A549 (cell line): ENCODE measurements at regions not wholly inside any gene's neighbourhood (a gene's known extent, or its start where the extent isn't known, plus 50 kb on each side); places are given as distances from the start of the nearest gene placed in this dataset.

Experiments used
- ATAC-seq, 2 experiments: fragments of 200-7000 bp in 1 of 2; fragments of >200 bp in 1 of 2; cut with Nextera tagmentation in 1 of 2; cut with Tn5 transposase in 1 of 2; 3 replicates each; pipeline versions ENCODE4 v1.8.0 to v1.9.1; 2018 to 2020; ENCODE audit warnings: mild to moderate bottlenecking in 1 of 2, moderate library complexity in 1 of 2
- CTCF ChIA-PET: fragments of 300-600 bp; sonication (Branson Sonifier 250); formaldehyde crosslinking; extraction: SDS; loops from one replicate; lab custom pipeline; 2021; ENCODE audit warnings: antibody characterized with exemption, inconsistent platforms; lab: Yijun Ruan, JAX
- POLR2A ChIA-PET: fragments of 350-600 bp; formaldehyde crosslinking; extraction: SDS; loops from one replicate; lab custom pipeline; 2021; ENCODE audit warnings: antibody characterized with exemption, inconsistent platforms; lab: Yijun Ruan, JAX
- DNase-seq, 2 experiments: peaks; one replicate each; pipeline versions ENCODE4 v3.0.0 to v3.0.0-alpha.2; 2011 to 2016; ENCODE audit warnings: low read depth in 1 of 2, low spot score in 1 of 2
- FAIRE-seq: peaks from 2 replicates; lab custom pipeline; 2011; peaks lifted over from hg19 to GRCh38; lab: Jason Lieb, UNC
- H3K27ac ChIP-seq, 2 experiments: fragments of >200 bp; sonication (Bioruptor Twin); formaldehyde crosslinking; 3 replicates each; pipeline ENCODE4 v1.5.1; 2016 to 2017
- H3K4me1 ChIP-seq: fragments of >200 bp; sonication (Bioruptor Twin); formaldehyde crosslinking; 3 replicates; pipeline ENCODE4 v1.6.1; 2016
- H3K4me2 ChIP-seq: fragments of >200 bp; sonication (Bioruptor Twin); formaldehyde crosslinking; 3 replicates; pipeline ENCODE4 v1.6.1; 2016
- H3K4me3 ChIP-seq: fragments of >200 bp; sonication (Bioruptor Twin); formaldehyde crosslinking; 3 replicates; pipeline ENCODE4 v1.5.1; 2016
- H3K9me3 ChIP-seq: fragments of >200 bp; sonication (Bioruptor Twin); formaldehyde crosslinking; 3 replicates; pipeline ENCODE4 v1.6.1; 2016
- BCL3 ChIP-seq: fragments of >200 bp; sonication (Bioruptor Twin); formaldehyde crosslinking; IDR thresholded peaks from 3 replicates; pipeline ENCODE4 v1.6.1; 2016
- BHLHE40 ChIP-seq: IDR thresholded peaks from 2 replicates; pipeline ENCODE4 v1.6.1; 2012; ENCODE audit warnings: low read depth, low read length, inconsistent platforms
- CBX8 ChIP-seq: fragments of 200-600 bp; sonication (generic); IDR thresholded peaks from 2 replicates; pipeline ENCODE4 v1.6.1; 2016
- CHD2 ChIP-seq: fragments of 150-350 bp; IDR thresholded peaks from 2 replicates; pipeline ENCODE4 v1.6.1; 2014; ENCODE audit warnings: low read length; ENCODE audit not compliant: partially characterized antibody
- CHD4 ChIP-seq: fragments of 200-600 bp; sonication (generic); IDR thresholded peaks from 2 replicates; pipeline ENCODE4 v1.6.1; 2016; ENCODE audit warnings: antibody characterized with exemption, mild to moderate bottlenecking, borderline replicate concordance
- EHF ChIP-seq: fragments of 250-450 bp; sonication (Bioruptor Pico); IDR thresholded peaks from 2 replicates; pipeline ENCODE4 v1.5.0; 2020; ENCODE audit warnings: mild to moderate bottlenecking
- ELK1 ChIP-seq: fragments of 150-350 bp; IDR thresholded peaks from 2 replicates; pipeline ENCODE4 v1.6.1; 2014; ENCODE audit warnings: low read depth, mild to moderate bottlenecking, low read length
- EP300 ChIP-seq, 2 experiments: fragments of >200 bp; sonication (Bioruptor Twin); formaldehyde crosslinking; IDR thresholded peaks; 2 replicates in 1 of 2; 3 replicates in 1 of 2; pipeline ENCODE4 v1.6.1; 2016 to 2017
- HDAC2 ChIP-seq: fragments of 200-600 bp; sonication (generic); IDR thresholded peaks from 2 replicates; pipeline ENCODE4 v1.6.1; 2016
- HES2 ChIP-seq: fragments of >200 bp; sonication (Bioruptor Twin); formaldehyde crosslinking; IDR thresholded peaks from 2 replicates; pipeline ENCODE4 v1.6.1; 2016
- HOXB13 ChIP-seq: fragments of 250-450 bp; sonication (Bioruptor Pico); IDR thresholded peaks from 2 replicates; pipeline ENCODE4 v1.5.0; 2020; ENCODE audit warnings: low read depth, mild to moderate bottlenecking, moderate library complexity
- HOXB5 ChIP-seq: fragments of 250-450 bp; sonication (Bioruptor Pico); IDR thresholded peaks from 2 replicates; pipeline ENCODE4 v1.5.0; 2020; ENCODE audit warnings: mild to moderate bottlenecking, moderate library complexity
- JUN ChIP-seq, 2 experiments: fragments of >200 bp; sonication (Bioruptor Twin); formaldehyde crosslinking; IDR thresholded peaks; 2 replicates in 1 of 2; 3 replicates in 1 of 2; pipeline ENCODE4 v1.6.1; 2016 to 2017
- KDM5A ChIP-seq: fragments of 200-600 bp; sonication (generic); IDR thresholded peaks from 2 replicates; pipeline ENCODE4 v1.6.1; 2016; ENCODE audit warnings: antibody characterized with exemption, mild to moderate bottlenecking
- MAZ ChIP-seq: fragments of 150-350 bp; IDR thresholded peaks from 2 replicates; pipeline ENCODE4 v1.6.1; 2014; ENCODE audit warnings: antibody characterized with exemption, low read depth, low read length, borderline replicate concordance
- MYC ChIP-seq: IDR thresholded peaks from 2 replicates; pipeline ENCODE4 v1.6.1; 2012; ENCODE audit warnings: mild to moderate bottlenecking, inconsistent platforms, low read length, improper control_type of control experiment, borderline replicate concordance
- NFE2L2 ChIP-seq: fragments of 150-350 bp; conservative IDR thresholded peaks from 2 replicates; pipeline ENCODE4 v1.6.1; 2014; ENCODE audit warnings: low read length
- NR3C1 ChIP-seq: fragments of >200 bp; sonication (Bioruptor Twin); formaldehyde crosslinking; IDR thresholded peaks from 3 replicates; pipeline ENCODE4 v1.6.1; 2017
- POLR2A ChIP-seq: IDR thresholded peaks from 2 replicates; pipeline ENCODE4 v1.6.1; 2012; ENCODE audit warnings: mild to moderate bottlenecking, low read length
- RAD21 ChIP-seq, 2 experiments: fragments of >200 bp in 1 of 2; sonication (Bioruptor Twin) in 1 of 2; formaldehyde crosslinking in 1 of 2; IDR thresholded peaks in 1 of 2; conservative IDR thresholded peaks in 1 of 2; 2 replicates in 1 of 2; 3 replicates in 1 of 2; pipeline ENCODE4 v1.6.1; 2012 to 2018; ENCODE audit warnings: inconsistent platforms in 1 of 2
- RCOR1 ChIP-seq: fragments of 150-350 bp; IDR thresholded peaks from 2 replicates; pipeline ENCODE4 v1.6.1; 2014; ENCODE audit warnings: antibody characterized with exemption, low read length, low read depth
- RFX5 ChIP-seq: fragments of 450-650 bp; IDR thresholded peaks from 2 replicates; pipeline ENCODE4 v1.7.1; 2014; ENCODE audit warnings: antibody characterized with exemption, mild to moderate bottlenecking, moderate library complexity
- SREBF2 ChIP-seq: fragments of 450-650 bp; IDR thresholded peaks from 2 replicates; pipeline ENCODE4 v1.6.1; 2014; ENCODE audit warnings: mild to moderate bottlenecking, moderate library complexity
- TP53 ChIP-seq: fragments of 250-450 bp; sonication (Bioruptor Pico); IDR thresholded peaks from 2 replicates; pipeline ENCODE4 v1.5.0; 2021; ENCODE audit warnings: mild to moderate bottlenecking, moderate library complexity
- USF2 ChIP-seq: fragments of 450-650 bp; IDR thresholded peaks from 2 replicates; pipeline ENCODE4 v1.6.1; 2014; ENCODE audit warnings: antibody characterized with exemption
- ZFP36 ChIP-seq: fragments of 450-650 bp; IDR thresholded peaks from 2 replicates; pipeline ENCODE4 v1.6.1; 2014; ENCODE audit warnings: borderline replicate concordance; ENCODE audit not compliant: partially characterized antibody
- ZNF302 ChIP-seq: fragments of 250-450 bp; sonication (Bioruptor Pico); IDR thresholded peaks from 2 replicates; pipeline ENCODE4 v1.9.0; 2021; ENCODE audit warnings: inconsistent platforms, mild to moderate bottlenecking, moderate library complexity
- ZSCAN20 ChIP-seq: fragments of 250-450 bp; sonication (Bioruptor Pico); IDR thresholded peaks from 2 replicates; pipeline ENCODE4 v1.8.0; 2022; ENCODE audit warnings: mild to moderate bottlenecking, moderate library complexity
- WGBS: methylation state at CpG from one replicate; pipeline ENCODE4 v1.1.6; 2017; ENCODE audit errors: missing lambda C conversion rate; 5-methylcytosine and 5-hydroxymethylcytosine counted together
- TF ChIP-seq, protein P1 (sequence below): fragments of >200 bp; sonication (Bioruptor Twin); formaldehyde crosslinking; IDR thresholded peaks from 3 replicates; pipeline ENCODE4 v1.5.1; 2016

GRCh38 chr7:52465216-52465615, 570.2 kb upstream of the POM121L12 start (continued):
- TF ChIP-seq HOXB13 (CRISPR knock-in tag), result no peak
- no peak for TF ChIP-seq NFE2L2
- TF ChIP-seq TP53 (CRISPR knock-in tag), result no peak
- no peak for TF ChIP-seq NR3C1

GRCh38 chr7:52463341-52463740, 572.1 kb upstream of the POM121L12 start:
- Histone ChIP-seq H3K4me1 (no peaks in the 10 kb centered on the region), H3K4me2 (no peak overlapping the region), H3K27ac (no peak overlapping the region), H3K4me3 (no peak overlapping the region), H3K9me3 (no peaks in the 10 kb centered on the region)
- DNase-seq (no peak), ATAC-seq (no peak), FAIRE-seq (no peak)
- 33% methylated on average over 3 of the region's 3 CpGs for WGBS
- ChIA-PET CTCF (interaction anchor here (0.8 kb wide), 1 partner anchor 42 kb away, joined by 3 read pairs; no protein-coding TSS in a partner anchor), POLR2A (no interaction called here)
- no peak for TF ChIP-seq ELK1
- TF ChIP-seq, protein P1, sequence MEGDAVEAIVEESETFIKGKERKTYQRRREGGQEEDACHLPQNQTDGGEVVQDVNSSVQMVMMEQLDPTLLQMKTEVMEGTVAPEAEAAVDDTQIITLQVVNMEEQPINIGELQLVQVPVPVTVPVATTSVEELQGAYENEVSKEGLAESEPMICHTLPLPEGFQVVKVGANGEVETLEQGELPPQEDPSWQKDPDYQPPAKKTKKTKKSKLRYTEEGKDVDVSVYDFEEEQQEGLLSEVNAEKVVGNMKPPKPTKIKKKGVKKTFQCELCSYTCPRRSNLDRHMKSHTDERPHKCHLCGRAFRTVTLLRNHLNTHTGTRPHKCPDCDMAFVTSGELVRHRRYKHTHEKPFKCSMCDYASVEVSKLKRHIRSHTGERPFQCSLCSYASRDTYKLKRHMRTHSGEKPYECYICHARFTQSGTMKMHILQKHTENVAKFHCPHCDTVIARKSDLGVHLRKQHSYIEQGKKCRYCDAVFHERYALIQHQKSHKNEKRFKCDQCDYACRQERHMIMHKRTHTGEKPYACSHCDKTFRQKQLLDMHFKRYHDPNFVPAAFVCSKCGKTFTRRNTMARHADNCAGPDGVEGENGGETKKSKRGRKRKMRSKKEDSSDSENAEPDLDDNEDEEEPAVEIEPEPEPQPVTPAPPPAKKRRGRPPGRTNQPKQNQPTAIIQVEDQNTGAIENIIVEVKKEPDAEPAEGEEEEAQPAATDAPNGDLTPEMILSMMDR, result no peak

GRCh38 chr7:52462474-52462873, 573.0 kb upstream of the POM121L12 start:
- no peak for FAIRE-seq
- TF ChIP-seq BCL3 (no peak), BHLHE40 (no peak), KDM5A (no peak), ZSCAN20 (CRISPR knock-in tag) (no peak), RFX5 (no peak), ZNF302 (CRISPR knock-in tag) (no peak), TP53 (CRISPR knock-in tag) (no peak), CBX8 (no peak), EHF (CRISPR knock-in tag) (no peak), RCOR1 (no peak), CHD4 (no peak), JUN (IDR thresholded peaks at IDR 0.05) (no peak), HOXB5 (no peak), MYC (no peak)
- ATAC-seq, result no peak

GRCh38 chr7:52455571-52455970, 579.9 kb upstream of the POM121L12 start:
- Histone ChIP-seq H3K9me3 (no peaks in the 10 kb centered on the region), H3K4me2 (no peak overlapping the region), H3K27ac (no peak overlapping the region), H3K4me1 (no peaks in the 10 kb centered on the region), H3K4me3 (no peak overlapping the region)
- WGBS, result 60% methylated on average over 8 of the region's 8 CpGs
- ChIA-PET CTCF (no interaction called here), POLR2A (no interaction called here)
- FAIRE-seq, result no peak
- DNase-seq, result no peak
- ATAC-seq, result no peak
- TF ChIP-seq POLR2A (no peak), MAZ (no peak), SREBF2 (no peak), NR3C1 (no peak), CHD2 (no peak), RCOR1 (no peak), USF2 (no peak), ZSCAN20 (CRISPR knock-in tag) (no peak), HES2 (no peak), HOXB5 (no peak), KDM5A (no peak), HDAC2 (no peak), ZFP36 (no peak), ZNF302 (CRISPR knock-in tag) (no peak), EP300 (IDR thresholded peaks at IDR 0.05) (no peak), MYC (no peak), RAD21 (conservative IDR thresholded peaks at IDR 0.05 in 1 of 2, IDR thresholded peaks at IDR 0.05 in 1 of 2) (no peak)

More at GRCh38 chr7:52462474-52462873, 573.0 kb upstream of the POM121L12 start:
- Histone ChIP-seq H3K4me1 (no peaks in the 10 kb centered on the region), H3K4me3 (no peak overlapping the region), H3K9me3 (no peaks in the 10 kb centered on the region), H3K4me2 (no peak overlapping the region), H3K27ac (no peak overlapping the region)
- DNase-seq, result no peak
- 0% methylated on average over 3 of the region's 3 CpGs for WGBS
- POLR2A ChIA-PET, result no interaction called here
- CTCF ChIA-PET, result no interaction called here
